K562 (cell line): ENCODE measurements at regions not wholly inside any gene's neighbourhood (a gene's known extent, or its start where the extent isn't known, plus 50 kb on each side); places are given as distances from the start of the nearest gene placed in this dataset.

Source experiments
- ATAC-seq: fragments of 200-7000 bp; cut with Tn5 transposase; 3 replicates; pipeline ENCODE4 v1.9.1; 2020; ENCODE audit warnings: moderate library complexity
- BruUV-seq: library from RNA; stranded (reverse); fragments of 400-500 nt; replicated peaks from 2 replicates; lab custom pipeline; 2021; lab: Mats Ljungman, UMichigan
- CTCF ChIA-PET: fragments of 300-600 bp; formaldehyde crosslinking; extraction: SDS; loops from one replicate; lab custom pipeline; 2021; ENCODE audit warnings: low intra/inter-chr PET ratio; lab: Yijun Ruan, JAX
- POLR2A ChIA-PET: fragments of 300-600, 350-650 bp; sonication (Branson Sonifier 250); formaldehyde crosslinking; extraction: SDS; loops from one replicate; lab custom pipeline; 2021; ENCODE audit warnings: antibody characterized with exemption, inconsistent platforms; lab: Yijun Ruan, JAX
- DNase-seq, 4 experiments: peaks; one replicate each; pipeline versions ENCODE4 v3.0.0 to v3.0.0-alpha.2; 2011 to 2018; ENCODE audit warnings: low spot score in 3 of 4, mixed read lengths in 3 of 4; ENCODE audit errors: extremely low read depth in 1 of 4
- FAIRE-seq: peaks from 2 replicates; lab custom pipeline; 2011; peaks lifted over from hg19 to GRCh38; lab: Jason Lieb, UNC
- H2AFZ ChIP-seq: 2 replicates; pipeline ENCODE4 v1.6.0; 2011; ENCODE audit warnings: low read depth, low read length, control low read depth, inconsistent platforms
- H3K27ac ChIP-seq: fragments of 200-600 bp; 3 replicates; pipeline ENCODE4 v1.8.0; 2011; ENCODE audit warnings: low read depth, mild to moderate bottlenecking, control low read depth, inconsistent platforms, low read length, moderate library complexity, mixed read lengths; ENCODE audit errors: extremely low read depth
- H3K27me3 ChIP-seq, 2 experiments: fragments of 300-600 bp in 1 of 2; 2 replicates in 1 of 2; 3 replicates in 1 of 2; pipeline versions ENCODE4 v1.6.0 to v1.8.0; 2011; ENCODE audit warnings: inconsistent platforms in 2 of 2, low read length in 2 of 2, mild to moderate bottlenecking in 1 of 2, mixed read lengths in 1 of 2, moderate library complexity in 1 of 2; ENCODE audit not compliant: control insufficient read depth in 2 of 2, insufficient read depth in 2 of 2
- H3K36me3 ChIP-seq: fragments of 300-600 bp; 3 replicates; pipeline ENCODE4 v1.8.0; 2011; ENCODE audit warnings: mild to moderate bottlenecking, low read length, inconsistent platforms; ENCODE audit not compliant: control insufficient read depth, insufficient read depth
- H3K4me1 ChIP-seq, 2 experiments: fragments of 200-600 bp in 1 of 2; replicated peaks in 1 of 2; 2 replicates in 1 of 2; 3 replicates in 1 of 2; pipeline versions ENCODE4 v1.5.1 to v1.8.0; 2011; ENCODE audit warnings: inconsistent platforms in 2 of 2, low read length in 2 of 2, mild to moderate bottlenecking in 1 of 2, mixed read lengths in 1 of 2, moderate library complexity in 1 of 2; ENCODE audit not compliant: control insufficient read depth in 2 of 2, insufficient read depth in 2 of 2
- H3K4me2 ChIP-seq: 2 replicates; pipeline ENCODE4 v1.6.1; 2011; ENCODE audit warnings: low read length, control low read depth, inconsistent platforms, mixed read lengths; ENCODE audit not compliant: insufficient read depth
- H3K4me3 ChIP-seq: fragments of 200-600 bp; sonication (generic), shearing (Covaris generic); 2 replicates; pipeline ENCODE4 v1.5.1; 2016; ENCODE audit warnings: control low read depth, inconsistent platforms
- H3K79me2 ChIP-seq: fragments of 200-600 bp; 3 replicates; pipeline ENCODE4 v1.8.0; 2011; ENCODE audit warnings: low read length, inconsistent platforms; ENCODE audit not compliant: control insufficient read depth, insufficient read depth
- H3K9ac ChIP-seq, 2 experiments: 2 replicates each; pipeline versions ENCODE4 v1.6.0 to v1.6.1; 2011; ENCODE audit warnings: low read depth in 2 of 2, low read length in 2 of 2, control low read depth in 1 of 2, inconsistent platforms in 1 of 2, mild to moderate bottlenecking in 1 of 2, mixed read lengths in 1 of 2; ENCODE audit not compliant: insufficient read depth in 1 of 2
- H3K9me1 ChIP-seq: one replicate; pipeline ENCODE4 v1.6.0; 2011; ENCODE audit warnings: inconsistent platforms, mild to moderate bottlenecking, low read length, moderate library complexity; ENCODE audit not compliant: control insufficient read depth, insufficient read depth
- H3K9me3 ChIP-seq: replicated peaks from 2 replicates; pipeline ENCODE4 v1.5.1; 2011; ENCODE audit warnings: low read depth, low read length, inconsistent platforms; ENCODE audit not compliant: control insufficient read depth, insufficient read depth
- H4K20me1 ChIP-seq: replicated peaks from 2 replicates; pipeline ENCODE4 v1.6.1; 2011; ENCODE audit warnings: low read length, inconsistent platforms, mixed read lengths; ENCODE audit not compliant: control insufficient read depth, insufficient read depth
- CBFA2T3 ChIP-seq: fragments of 450-650 bp; IDR thresholded peaks from 2 replicates; pipeline ENCODE4 v1.6.1; 2017
- CSDE1 ChIP-seq, 2 experiments: fragments of 450-650 bp; IDR thresholded peaks; 2 replicates each; pipeline ENCODE4 v1.6.1; 2016; ENCODE audit warnings: mild to moderate bottlenecking in 1 of 2
- ETV6 ChIP-seq, 3 experiments: fragments of 150-350 bp in 1 of 3; sonication (generic) in 1 of 3; formaldehyde crosslinking in 1 of 3; IDR thresholded peaks; 2 replicates each; pipeline versions ENCODE4 v1.6.1 to v1.8.0; 2014 to 2022; ENCODE audit warnings: borderline replicate concordance in 2 of 3, low read depth in 2 of 3, antibody characterized with exemption in 1 of 3, low read length in 1 of 3, mild to moderate bottlenecking in 1 of 3, missing genetic modification reagents in 1 of 3
- FOXM1 ChIP-seq, 2 experiments: fragments of 450-650 bp in 1 of 2; sonication (generic) in 1 of 2; formaldehyde crosslinking in 1 of 2; IDR thresholded peaks; 2 replicates each; pipeline versions ENCODE4 v1.6.1 to v1.9.0; 2017 to 2022; ENCODE audit warnings: low read depth in 2 of 2, mild to moderate bottlenecking in 2 of 2, missing genetic modification reagents in 1 of 2, moderate library complexity in 1 of 2
- KAT2B ChIP-seq: IDR thresholded peaks from one replicate; pipeline ENCODE4 v1.6.1; 2012; ENCODE audit warnings: low read depth, mild to moderate bottlenecking, control low read depth, inconsistent platforms, low read length, moderate library complexity
- RREB1 ChIP-seq: fragments of 250-450 bp; sonication (Bioruptor Pico); IDR thresholded peaks from 2 replicates; pipeline ENCODE4 v1.4.0; 2020
- U2AF1 ChIP-seq: fragments of 200-400 bp; formaldehyde crosslinking; optimal IDR thresholded peaks from 2 replicates; pipeline ENCODE3; 2017; ENCODE audit warnings: mild to moderate bottlenecking, low read depth, low read length, moderate library complexity
- ZFP1 ChIP-seq: fragments of 450-650 bp; formaldehyde crosslinking; IDR thresholded peaks from 2 replicates; pipeline ENCODE4 v1.4.0; 2020; ENCODE audit warnings: mild to moderate bottlenecking, mixed read lengths
- ZNF324 ChIP-seq: fragments of 250-450 bp; sonication (Bioruptor Pico); IDR thresholded peaks from 2 replicates; pipeline ENCODE4 v1.4.0; 2020; ENCODE audit warnings: mild to moderate bottlenecking
- in situ Hi-C: fragments of 300-500 bp; cut with MboI; formaldehyde crosslinking; loops from 4 replicates; pipeline ENCODE4 v1.15.0; 2018; ENCODE audit warnings: inconsistent platforms, mixed read lengths
- intact Hi-C: fragments of 100-400 bp; cut with micrococcal nuclease; formaldehyde crosslinking; loops from 2 replicates; pipeline ENCODE4 v1.14.2; 2022

GRCh38 chr10:125599194-125599593 lies 83.8 kb downstream of the TEX36 start (continued):
- no peak for TF ChIP-seq RREB1 (CRISPR knock-in tag)
- no peak for TF ChIP-seq CBFA2T3
- TF ChIP-seq FOXM1 (IDR thresholded peaks at IDR 0.05; ENCODE audit: low read depth), result no peak
- TF ChIP-seq FOXM1 (CRISPR knock-in tag; IDR thresholded peaks at IDR 0.05; ENCODE audit: low read depth), result no peak
- no peak for TF ChIP-seq CSDE1 (IDR thresholded peaks at IDR 0.05)

- ChIA-PET POLR2A (no interaction called here), CTCF (no interaction called here)
- H3K4me3 ChIP-seq, result no peak overlapping the region
- no peaks in the 10 kb centered on the region for H4K20me1 ChIP-seq
- no peak overlapping the region for H3K4me2 ChIP-seq
- H3K27ac ChIP-seq, result no peak overlapping the region
- peak; percentile 92 for TF ChIP-seq ZNF324 (CRISPR knock-in tag)
- no peak for TF ChIP-seq ZFP1 (CRISPR knock-in tag)
- no peak for TF ChIP-seq U2AF1
- TF ChIP-seq ETV6 (IDR thresholded peaks at IDR 0.05; ENCODE audit: borderline replicate concordance in 1 of 2, low read depth in 2 of 2, low read length in 1 of 2), result no peak
- no peak for TF ChIP-seq ETV6 (CRISPR knock-in tag; IDR thresholded peaks at IDR 0.05; ENCODE audit: borderline replicate concordance)
- no peak for TF ChIP-seq KAT2B
- DNase-seq, result no peak
- H3K27me3 ChIP-seq, result no peaks in the 10 kb centered on the region; a peak in 1 of 5 replicates
- no peaks in the 10 kb centered on the region for H3K4me1 ChIP-seq
- intact Hi-C loops, result no loop called here
- H3K9me1 ChIP-seq, result no peaks in the 10 kb centered on the region
- H3K79me2 ChIP-seq, result no peaks in the 10 kb centered on the region
- H3K9me3 ChIP-seq, result peaks cover 2% of the 10 kb centered on the region; the same call in 1 of the 2 replicates
- no peak overlapping the region for H2AFZ ChIP-seq
- no peaks in the 10 kb centered on the region for H3K36me3 ChIP-seq
- in situ Hi-C loops, result no loop called here
- no peak for ATAC-seq
- FAIRE-seq, result no peak
- no peak overlapping the region for H3K9ac ChIP-seq
- no TSS peak for BruUV-seq
Measured at GRCh38 chr10:125595911-125596310, 87.1 kb downstream of the TEX36 start.
